Upper lobe of left lung (tissue), 6 donors: ENCODE measurements at regions not wholly inside any gene's neighbourhood (a gene's known extent, or its start where the extent isn't known, plus 50 kb on each side); places are given as distances from the start of the nearest gene placed in this dataset.

Experiments used
- ATAC-seq, 2 donors: fragments of 200-7000 bp; cut with Tn5 transposase; one replicate each; pipeline ENCODE4 v1.9.1; 2022; ENCODE audit warnings: mild to moderate bottlenecking in 2 of 2, moderate library complexity in 2 of 2; ENCODE audit not compliant: low FRiP score in 2 of 2
- DNase-seq, 2 donors: peaks; one replicate each; pipeline ENCODE4 v3.0.0-alpha.2; 2019 to 2020
- H3K27ac ChIP-seq, 4 donors: fragments of 200-600 bp; sonication (generic); one replicate each; pipeline ENCODE4 v1.5.1; 2016 to 2019
- H3K27me3 ChIP-seq, 4 donors: fragments of 200-600 bp; sonication (generic); one replicate each; pipeline ENCODE4 v1.5.1; 2017 to 2019
- H3K36me3 ChIP-seq, 4 donors: fragments of 200-600 bp; sonication (generic); one replicate each; pipeline ENCODE4 v1.5.1; 2016 to 2019
- H3K4me1 ChIP-seq, 4 donors: fragments of 200-600 bp; sonication (generic); one replicate each; pipeline ENCODE4 v1.5.1; 2018 to 2019
- H3K4me3 ChIP-seq, 4 donors: fragments of 200-600 bp; sonication (generic); one replicate each; pipeline ENCODE4 v1.5.1; 2017 to 2019; ENCODE audit warnings: mild to moderate bottlenecking in 2 of 4, moderate library complexity in 1 of 4
- H3K9me3 ChIP-seq, 4 donors: fragments of 200-600 bp; sonication (generic); one replicate each; pipeline ENCODE4 v1.5.1; 2018 to 2019
- EP300 ChIP-seq, 4 donors: sonication (generic); formaldehyde crosslinking; IDR thresholded peaks; one replicate each; pipeline ENCODE4 v1.5.1; 2017; ENCODE audit warnings: antibody characterized with exemption in 4 of 4, control low read depth in 2 of 4
- POLR2A ChIP-seq, 4 donors: fragments of 450-650 bp; IDR thresholded peaks; one replicate each; pipeline ENCODE4 v1.5.1; 2016 to 2017; ENCODE audit warnings: antibody characterized with exemption in 4 of 4, mild to moderate bottlenecking in 2 of 4
- POLR2AphosphoS5 ChIP-seq, 2 donors: sonication (generic); formaldehyde crosslinking; IDR thresholded peaks; one replicate each; pipeline ENCODE4 v1.5.1; 2017; ENCODE audit warnings: antibody characterized with exemption in 2 of 2
- WGBS, 2 donors: methylation state at CpG; one replicate each; pipeline ENCODE4 v1.1.5; 2017 to 2018; 5-methylcytosine and 5-hydroxymethylcytosine counted together
- TF ChIP-seq, protein P1 (sequence below), 6 experiments: fragments of 450-650 bp in 4 of 6; fragments of 200-600 bp in 2 of 6; sonication (generic) in 2 of 6; IDR thresholded peaks; one replicate each; pipeline ENCODE4 v1.5.1; 2016 to 2019; ENCODE audit warnings: antibody characterized with exemption in 6 of 6
- donor health status: DM: no; HTN: no; CAD: no; lungs with moderate emphysema.
- donor health status: DM: no; HTN: yes; CAD: no; lungs with severe emphysema.

DNA sequence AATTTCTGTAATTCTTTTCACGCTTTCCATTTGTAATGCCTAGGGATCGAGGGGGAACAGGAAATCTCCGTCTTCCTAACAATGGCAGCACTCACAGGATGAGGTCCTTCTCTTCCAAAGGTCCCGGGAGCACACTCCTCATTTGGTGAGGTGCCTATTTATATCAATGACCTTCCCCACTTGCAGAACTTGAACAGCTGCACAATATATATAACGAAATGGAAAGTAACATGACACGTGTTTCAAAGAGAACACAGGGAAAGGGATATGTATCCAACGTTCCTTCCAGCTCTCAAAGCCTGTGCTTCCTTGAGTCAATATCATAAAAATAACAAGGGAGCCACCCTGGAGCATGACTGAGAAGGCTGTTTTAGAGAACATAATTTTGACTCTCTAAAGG lies 78.6 kb upstream of the RBM24 start:
- Histone ChIP-seq H3K27me3 (no peaks in the 10 kb centered on the region), H3K9me3 (peaks cover 0 to 4% (median 2%) of the 10 kb centered on the region in 4 donors), H3K27ac (no peak overlapping the region), H3K36me3 (no peaks in the 10 kb centered on the region), H3K4me3 (no peak overlapping the region), H3K4me1 (no peaks in the 10 kb centered on the region)
- WGBS, 2 donors, result 55 to 61% methylated on average over 7 of the region's 7 CpGs
- ATAC-seq, result no peak
- no peak for DNase-seq
- TF ChIP-seq POLR2AphosphoS5 (IDR thresholded peaks at IDR 0.05) (no peak), EP300 (IDR thresholded peaks at IDR 0.05) (no peak), POLR2A (IDR thresholded peaks at IDR 0.05) (no peak)
- TF ChIP-seq, protein P1, sequence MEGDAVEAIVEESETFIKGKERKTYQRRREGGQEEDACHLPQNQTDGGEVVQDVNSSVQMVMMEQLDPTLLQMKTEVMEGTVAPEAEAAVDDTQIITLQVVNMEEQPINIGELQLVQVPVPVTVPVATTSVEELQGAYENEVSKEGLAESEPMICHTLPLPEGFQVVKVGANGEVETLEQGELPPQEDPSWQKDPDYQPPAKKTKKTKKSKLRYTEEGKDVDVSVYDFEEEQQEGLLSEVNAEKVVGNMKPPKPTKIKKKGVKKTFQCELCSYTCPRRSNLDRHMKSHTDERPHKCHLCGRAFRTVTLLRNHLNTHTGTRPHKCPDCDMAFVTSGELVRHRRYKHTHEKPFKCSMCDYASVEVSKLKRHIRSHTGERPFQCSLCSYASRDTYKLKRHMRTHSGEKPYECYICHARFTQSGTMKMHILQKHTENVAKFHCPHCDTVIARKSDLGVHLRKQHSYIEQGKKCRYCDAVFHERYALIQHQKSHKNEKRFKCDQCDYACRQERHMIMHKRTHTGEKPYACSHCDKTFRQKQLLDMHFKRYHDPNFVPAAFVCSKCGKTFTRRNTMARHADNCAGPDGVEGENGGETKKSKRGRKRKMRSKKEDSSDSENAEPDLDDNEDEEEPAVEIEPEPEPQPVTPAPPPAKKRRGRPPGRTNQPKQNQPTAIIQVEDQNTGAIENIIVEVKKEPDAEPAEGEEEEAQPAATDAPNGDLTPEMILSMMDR (IDR thresholded peaks at IDR 0.05), result no peak

DNA sequence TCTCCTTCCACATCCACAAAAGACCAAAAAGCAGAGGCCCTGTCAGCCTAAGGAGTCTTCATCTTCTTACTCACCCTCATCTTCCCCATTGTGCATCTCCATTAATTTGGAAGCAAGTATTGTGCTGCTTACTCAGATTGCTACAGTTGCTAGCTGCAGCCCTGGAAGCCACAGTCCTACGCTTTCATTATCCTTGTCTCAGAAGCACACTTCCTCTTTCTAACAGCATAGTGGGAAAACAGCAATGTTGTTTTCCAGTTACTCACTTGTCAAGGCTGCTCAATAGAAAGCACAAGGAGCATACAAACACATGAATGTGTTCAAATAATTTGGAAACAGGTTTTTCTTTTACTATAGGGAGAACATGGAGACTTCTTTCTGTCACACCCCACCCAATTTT lies 76.6 kb upstream of the RBM24 start:
- Histone ChIP-seq H3K27ac (no peak overlapping the region), H3K4me3 (no peak overlapping the region), H3K27me3 (no peaks in the 10 kb centered on the region), H3K4me1 (no peaks in the 10 kb centered on the region), H3K9me3 (peaks cover 0 to 4% (median 2%) of the 10 kb centered on the region in 4 donors), H3K36me3 (no peaks in the 10 kb centered on the region)
- TF ChIP-seq EP300 (IDR thresholded peaks at IDR 0.05) (no peak), POLR2AphosphoS5 (IDR thresholded peaks at IDR 0.05) (no peak), POLR2A (IDR thresholded peaks at IDR 0.05) (no peak)
- TF ChIP-seq, protein P1 (IDR thresholded peaks at IDR 0.05), result no peak
- 50 to 63% methylated on average over 1 of the region's 1 CpG for WGBS, 2 donors
- ATAC-seq, result no peak
- DNase-seq, result no peak

DNA sequence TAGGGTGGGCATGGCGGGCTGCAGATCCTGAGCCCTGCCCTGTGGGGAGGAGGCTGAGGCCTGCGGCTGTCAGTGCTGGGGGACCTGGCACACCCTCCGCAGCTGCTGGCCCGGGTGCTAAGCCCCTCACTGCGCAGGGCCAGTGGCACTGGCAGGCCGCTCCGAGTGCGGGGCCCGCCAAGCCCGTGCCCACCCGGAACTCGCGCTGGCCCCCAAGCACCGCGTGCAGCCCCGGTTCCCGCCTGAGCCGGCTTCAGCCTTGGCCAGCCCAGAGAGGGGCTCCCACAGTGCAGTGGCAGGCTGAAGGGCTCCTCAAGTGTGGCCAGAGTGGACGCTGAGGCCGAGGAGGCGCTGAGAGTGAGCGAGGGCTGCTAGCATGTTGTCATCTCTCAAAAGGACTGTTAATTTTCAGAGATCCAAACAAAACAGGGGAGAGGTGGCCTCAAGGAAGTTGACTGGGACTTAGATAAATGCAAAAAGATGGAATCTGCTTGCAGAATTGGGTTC lies 74.5 kb upstream of the RBM24 start:
- ATAC-seq (no peak), DNase-seq (peak in 1 of 2 donors; percentile 66)
- Histone ChIP-seq H3K4me3 (no peak overlapping the region), H3K27me3 (no peaks in the 10 kb centered on the region), H3K27ac (no peak overlapping the region), H3K4me1 (no peaks in the 10 kb centered on the region), H3K9me3 (peaks cover 0 to 4% (median 2%) of the 10 kb centered on the region in 4 donors), H3K36me3 (no peaks in the 10 kb centered on the region)
- TF ChIP-seq POLR2A (IDR thresholded peaks at IDR 0.05) (no peak), EP300 (IDR thresholded peaks at IDR 0.05) (no peak), POLR2AphosphoS5 (IDR thresholded peaks at IDR 0.05) (no peak)
- TF ChIP-seq, protein P1 (IDR thresholded peaks at IDR 0.05), result no peak
- 94 to 95% methylated on average over 7 to 16 of the region's 22 CpGs for WGBS, 2 donors

DNA sequence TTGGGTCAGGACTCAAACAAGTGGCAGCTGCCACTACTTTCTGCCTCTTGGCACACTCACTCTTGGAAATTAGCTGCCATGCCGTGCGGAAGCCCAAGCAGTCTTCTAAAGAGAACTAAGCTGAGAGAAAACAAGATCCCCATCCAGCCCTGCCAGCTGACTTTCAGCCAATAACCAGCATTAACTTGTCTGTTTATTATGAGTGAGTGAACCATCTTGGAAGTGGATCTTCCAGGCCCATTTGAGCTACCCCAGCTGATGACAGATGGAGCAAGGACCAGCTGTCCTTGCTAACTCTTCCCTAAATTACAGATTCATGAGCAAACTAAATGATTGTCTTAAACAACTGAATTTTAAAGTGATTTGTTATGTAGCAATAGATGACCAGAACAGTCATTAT lies 73.9 kb upstream of the RBM24 start:
- TF ChIP-seq, protein P1 (IDR thresholded peaks at IDR 0.05), result no peak
- TF ChIP-seq POLR2A (IDR thresholded peaks at IDR 0.05) (no peak), POLR2AphosphoS5 (IDR thresholded peaks at IDR 0.05) (no peak), EP300 (IDR thresholded peaks at IDR 0.05) (no peak)
- 92 to 100% methylated on average over 2 of the region's 2 CpGs for WGBS, 2 donors
- no peaks in the 10 kb centered on the region for H3K36me3 ChIP-seq
- DNase-seq (no peak), ATAC-seq (no peak)
- H3K9me3 ChIP-seq, result peaks cover 0 to 4% (median 2%) of the 10 kb centered on the region in 4 donors
- H3K27me3 ChIP-seq, result no peaks in the 10 kb centered on the region
- H3K27ac ChIP-seq, result no peak overlapping the region
- H3K4me1 ChIP-seq, result no peaks in the 10 kb centered on the region
- H3K4me3 ChIP-seq, result no peak overlapping the region

DNA sequence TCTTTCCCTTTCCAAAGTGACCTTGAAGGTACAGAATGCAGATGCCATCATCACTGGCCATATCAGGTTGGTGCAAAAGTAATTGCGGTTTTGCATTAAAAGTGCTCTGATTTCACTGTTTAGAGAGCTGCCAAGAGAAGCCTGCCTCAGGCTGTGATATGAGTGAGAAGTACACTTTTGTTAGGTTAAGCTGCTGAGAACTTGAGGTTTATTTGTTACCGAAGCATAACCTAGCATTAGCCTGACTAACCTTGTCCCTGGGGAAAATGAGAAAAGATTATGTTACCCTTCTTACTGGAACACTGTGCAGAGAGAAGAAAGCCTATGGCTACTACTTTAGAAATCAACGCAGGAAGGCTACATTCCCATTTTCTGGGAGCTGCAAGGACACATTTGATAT lies 70.5 kb upstream of the RBM24 start:
- TF ChIP-seq, protein P1 (IDR thresholded peaks at IDR 0.05), result no peak
- TF ChIP-seq POLR2AphosphoS5 (IDR thresholded peaks at IDR 0.05), result no peak
- 89 to 94% methylated on average over 3 of the region's 3 CpGs for WGBS, 2 donors
- Histone ChIP-seq H3K27ac (no peak overlapping the region), H3K4me3 (no peak overlapping the region), H3K27me3 (no peaks in the 10 kb centered on the region), H3K4me1 (no peaks in the 10 kb centered on the region), H3K36me3 (no peaks in the 10 kb centered on the region), H3K9me3 (peaks cover 0 to 4% (median 2%) of the 10 kb centered on the region in 4 donors)
- no peak for DNase-seq
- no peak for ATAC-seq
